ENCODE measurements at regions not wholly inside any gene's neighbourhood (a gene's known extent, or its start where the extent isn't known, plus 50 kb on each side); places are given as distances from the start of the nearest gene placed in this dataset.
A peak's percentile ranks its signal among the peaks of the same experiment; 100 is the strongest.

- no peaks in the 10 kb centered on the region for H3K36me3 ChIP-seq (ENCODE audit: control insufficient read depth, insufficient read depth, low read length)
- no peaks in the 10 kb centered on the region for H3K27me3 ChIP-seq (ENCODE audit: control insufficient read depth, insufficient read depth, low read length)
- no peaks in the 10 kb centered on the region for H3K9me3 ChIP-seq (ENCODE audit: control insufficient read depth, insufficient read depth, low read depth, low read length)
- H3K9ac ChIP-seq (ENCODE audit: insufficient read depth, low read length): no peak overlapping the region
- H4K20me1 ChIP-seq (ENCODE audit: control insufficient read depth, extremely low read depth, insufficient read depth, low read length): no peaks in the 10 kb centered on the region
- TF ChIP-seq CTCF (conservative IDR thresholded peaks at IDR 0.05 in 1 of 2, IDR thresholded peaks at IDR 0.05 in 1 of 2; ENCODE audit: low read depth in 1 of 2, low read length in 2 of 2) (no peak), EZH2 (IDR thresholded peaks at IDR 0.05; ENCODE audit: low read length, missing control alignments) (no peak)
- DNase-seq (ENCODE audit: low read depth in 2 of 2): peak; percentile 32 to 37
- no peak overlapping the region for H3K4me2 ChIP-seq (ENCODE audit: extremely low read depth, insufficient read depth, low read length)
- H3K79me2 ChIP-seq (ENCODE audit: control insufficient read depth, insufficient read depth, low read length): no peaks in the 10 kb centered on the region
- H3K4me3 ChIP-seq (replicated peaks in 1 of 4; ENCODE audit: control extremely low read depth in 1 of 4, insufficient read depth in 1 of 4, low read depth in 3 of 4, low read length in 4 of 4): no peak overlapping the region
- peaks cover 5% of the 10 kb centered on the region for H3K4me1 ChIP-seq (ENCODE audit: control insufficient read depth, extremely low read depth, insufficient read depth, low read length)
- H2AFZ ChIP-seq (ENCODE audit: low read length): no peak overlapping the region
- no peak overlapping the region for H3K27ac ChIP-seq (ENCODE audit: insufficient read depth, low read length)
Measured at GRCh38 chr7:101690061-101690460, 61.0 kb upstream of the MYL10 start.

GRCh38 chr7:101691822-101692384 is 62.8 kb upstream of the MYL10 start:
- TF ChIP-seq EZH2 (IDR thresholded peaks at IDR 0.05; ENCODE audit: low read length, missing control alignments) (no peak), CTCF (conservative IDR thresholded peaks at IDR 0.05 in 1 of 2, IDR thresholded peaks at IDR 0.05 in 1 of 2; ENCODE audit: low read depth in 1 of 2, low read length in 2 of 2) (no peak)
- no peaks in the 10 kb centered on the region for H4K20me1 ChIP-seq (ENCODE audit: control insufficient read depth, extremely low read depth, insufficient read depth, low read length)
- no peaks in the 10 kb centered on the region for H3K27me3 ChIP-seq (ENCODE audit: control insufficient read depth, insufficient read depth, low read length)
- no peaks in the 10 kb centered on the region for H3K79me2 ChIP-seq (ENCODE audit: control insufficient read depth, insufficient read depth, low read length)
- no peak overlapping the region for H3K4me3 ChIP-seq (replicated peaks in 1 of 4; ENCODE audit: control extremely low read depth in 1 of 4, insufficient read depth in 1 of 4, low read depth in 3 of 4, low read length in 4 of 4)
- H2AFZ ChIP-seq (ENCODE audit: low read length): no peak overlapping the region
- H3K4me2 ChIP-seq (ENCODE audit: extremely low read depth, insufficient read depth, low read length): no peak overlapping the region
- no peaks in the 10 kb centered on the region for H3K36me3 ChIP-seq (ENCODE audit: control insufficient read depth, insufficient read depth, low read length)
- H3K9ac ChIP-seq (ENCODE audit: insufficient read depth, low read length): no peak overlapping the region
- peaks cover 5% of the 10 kb centered on the region for H3K4me1 ChIP-seq (ENCODE audit: control insufficient read depth, extremely low read depth, insufficient read depth, low read length)
- no peak for DNase-seq (ENCODE audit: low read depth in 2 of 2)
- H3K27ac ChIP-seq (ENCODE audit: insufficient read depth, low read length): no peak overlapping the region
- no peaks in the 10 kb centered on the region for H3K9me3 ChIP-seq (ENCODE audit: control insufficient read depth, insufficient read depth, low read depth, low read length)

GRCh38 chr7:101693498-101694091 is 64.5 kb upstream of the MYL10 start:
- H3K27ac ChIP-seq (ENCODE audit: insufficient read depth, low read length): no peak overlapping the region
- H3K79me2 ChIP-seq (ENCODE audit: control insufficient read depth, insufficient read depth, low read length): no peaks in the 10 kb centered on the region
- H2AFZ ChIP-seq (ENCODE audit: low read length): no peak overlapping the region
- no peaks in the 10 kb centered on the region for H3K27me3 ChIP-seq (ENCODE audit: control insufficient read depth, insufficient read depth, low read length)
- no peak overlapping the region for H3K4me3 ChIP-seq (replicated peaks in 1 of 4; ENCODE audit: control extremely low read depth in 1 of 4, insufficient read depth in 1 of 4, low read depth in 3 of 4, low read length in 4 of 4)
- TF ChIP-seq CTCF (conservative IDR thresholded peaks at IDR 0.05 in 1 of 2, IDR thresholded peaks at IDR 0.05 in 1 of 2; ENCODE audit: low read depth in 1 of 2, low read length in 2 of 2) (no peak), EZH2 (IDR thresholded peaks at IDR 0.05; ENCODE audit: low read length, missing control alignments) (no peak)
- H3K9me3 ChIP-seq (ENCODE audit: control insufficient read depth, insufficient read depth, low read depth, low read length): no peaks in the 10 kb centered on the region
- H3K4me2 ChIP-seq (ENCODE audit: extremely low read depth, insufficient read depth, low read length): no peak overlapping the region
- no peaks in the 10 kb centered on the region for H3K36me3 ChIP-seq (ENCODE audit: control insufficient read depth, insufficient read depth, low read length)
- H4K20me1 ChIP-seq (ENCODE audit: control insufficient read depth, extremely low read depth, insufficient read depth, low read length): no peaks in the 10 kb centered on the region
- no peak for DNase-seq (ENCODE audit: low read depth in 2 of 2)
- no peak overlapping the region for H3K9ac ChIP-seq (ENCODE audit: insufficient read depth, low read length)
- peaks cover under 1% of the 10 kb centered on the region for H3K4me1 ChIP-seq (ENCODE audit: control insufficient read depth, extremely low read depth, insufficient read depth, low read length)
